ENCODE measurements at regions not wholly inside any gene's neighbourhood (a gene's known extent, or its start where the extent isn't known, plus 50 kb on each side); places are given as distances from the start of the nearest gene placed in this dataset.

DNA sequence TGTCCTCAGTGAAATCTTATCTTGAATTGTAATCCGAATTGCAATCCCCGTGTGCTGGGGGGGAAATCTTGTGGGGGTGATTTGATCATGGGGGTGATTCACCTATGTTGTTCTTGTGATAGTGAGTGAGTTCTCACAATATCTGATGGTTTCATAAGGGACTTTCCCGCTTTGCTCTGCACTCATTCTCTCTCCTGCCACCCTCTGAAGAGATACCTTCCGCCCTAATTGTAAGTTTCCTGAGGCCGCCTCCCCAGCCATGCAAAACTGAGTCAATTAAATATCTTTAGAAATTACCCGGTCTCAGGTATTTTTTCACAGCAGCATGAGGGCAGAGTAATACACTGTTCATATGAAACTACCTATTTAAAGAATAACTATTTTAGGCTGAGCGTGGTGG is 304.1 kb upstream of the EPHA6 start:
- TF ChIP-seq NR2F2 (IDR thresholded peaks at IDR 0.05) (no peak), EGR1 (IDR thresholded peaks at IDR 0.05; ENCODE audit: low read depth in 2 of 2) (no peak), FOXA1 (IDR thresholded peaks at IDR 0.05) (no peak), SP1 (IDR thresholded peaks at IDR 0.05) (no peak), RAD21 (IDR thresholded peaks at IDR 0.05) (no peak), HNF4A (conservative IDR thresholded peaks at IDR 0.05) (no peak), GABPA (IDR thresholded peaks at IDR 0.05 in 1 of 2, conservative IDR thresholded peaks at IDR 0.05 in 1 of 2) (no peak)
- TF ChIP-seq, protein P1, sequence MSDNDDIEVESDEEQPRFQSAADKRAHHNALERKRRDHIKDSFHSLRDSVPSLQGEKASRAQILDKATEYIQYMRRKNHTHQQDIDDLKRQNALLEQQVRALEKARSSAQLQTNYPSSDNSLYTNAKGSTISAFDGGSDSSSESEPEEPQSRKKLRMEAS (IDR thresholded peaks at IDR 0.05), result no peak
- TF ChIP-seq, protein P2, sequence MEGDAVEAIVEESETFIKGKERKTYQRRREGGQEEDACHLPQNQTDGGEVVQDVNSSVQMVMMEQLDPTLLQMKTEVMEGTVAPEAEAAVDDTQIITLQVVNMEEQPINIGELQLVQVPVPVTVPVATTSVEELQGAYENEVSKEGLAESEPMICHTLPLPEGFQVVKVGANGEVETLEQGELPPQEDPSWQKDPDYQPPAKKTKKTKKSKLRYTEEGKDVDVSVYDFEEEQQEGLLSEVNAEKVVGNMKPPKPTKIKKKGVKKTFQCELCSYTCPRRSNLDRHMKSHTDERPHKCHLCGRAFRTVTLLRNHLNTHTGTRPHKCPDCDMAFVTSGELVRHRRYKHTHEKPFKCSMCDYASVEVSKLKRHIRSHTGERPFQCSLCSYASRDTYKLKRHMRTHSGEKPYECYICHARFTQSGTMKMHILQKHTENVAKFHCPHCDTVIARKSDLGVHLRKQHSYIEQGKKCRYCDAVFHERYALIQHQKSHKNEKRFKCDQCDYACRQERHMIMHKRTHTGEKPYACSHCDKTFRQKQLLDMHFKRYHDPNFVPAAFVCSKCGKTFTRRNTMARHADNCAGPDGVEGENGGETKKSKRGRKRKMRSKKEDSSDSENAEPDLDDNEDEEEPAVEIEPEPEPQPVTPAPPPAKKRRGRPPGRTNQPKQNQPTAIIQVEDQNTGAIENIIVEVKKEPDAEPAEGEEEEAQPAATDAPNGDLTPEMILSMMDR (IDR thresholded peaks at IDR 0.05; ENCODE audit: low read depth, low read length, missing input control), result no peak
- TF ChIP-seq, protein P3, sequence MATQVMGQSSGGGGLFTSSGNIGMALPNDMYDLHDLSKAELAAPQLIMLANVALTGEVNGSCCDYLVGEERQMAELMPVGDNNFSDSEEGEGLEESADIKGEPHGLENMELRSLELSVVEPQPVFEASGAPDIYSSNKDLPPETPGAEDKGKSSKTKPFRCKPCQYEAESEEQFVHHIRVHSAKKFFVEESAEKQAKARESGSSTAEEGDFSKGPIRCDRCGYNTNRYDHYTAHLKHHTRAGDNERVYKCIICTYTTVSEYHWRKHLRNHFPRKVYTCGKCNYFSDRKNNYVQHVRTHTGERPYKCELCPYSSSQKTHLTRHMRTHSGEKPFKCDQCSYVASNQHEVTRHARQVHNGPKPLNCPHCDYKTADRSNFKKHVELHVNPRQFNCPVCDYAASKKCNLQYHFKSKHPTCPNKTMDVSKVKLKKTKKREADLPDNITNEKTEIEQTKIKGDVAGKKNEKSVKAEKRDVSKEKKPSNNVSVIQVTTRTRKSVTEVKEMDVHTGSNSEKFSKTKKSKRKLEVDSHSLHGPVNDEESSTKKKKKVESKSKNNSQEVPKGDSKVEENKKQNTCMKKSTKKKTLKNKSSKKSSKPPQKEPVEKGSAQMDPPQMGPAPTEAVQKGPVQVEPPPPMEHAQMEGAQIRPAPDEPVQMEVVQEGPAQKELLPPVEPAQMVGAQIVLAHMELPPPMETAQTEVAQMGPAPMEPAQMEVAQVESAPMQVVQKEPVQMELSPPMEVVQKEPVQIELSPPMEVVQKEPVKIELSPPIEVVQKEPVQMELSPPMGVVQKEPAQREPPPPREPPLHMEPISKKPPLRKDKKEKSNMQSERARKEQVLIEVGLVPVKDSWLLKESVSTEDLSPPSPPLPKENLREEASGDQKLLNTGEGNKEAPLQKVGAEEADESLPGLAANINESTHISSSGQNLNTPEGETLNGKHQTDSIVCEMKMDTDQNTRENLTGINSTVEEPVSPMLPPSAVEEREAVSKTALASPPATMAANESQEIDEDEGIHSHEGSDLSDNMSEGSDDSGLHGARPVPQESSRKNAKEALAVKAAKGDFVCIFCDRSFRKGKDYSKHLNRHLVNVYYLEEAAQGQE (IDR thresholded peaks at IDR 0.05), result no peak
- TF ChIP-seq, protein P4, sequence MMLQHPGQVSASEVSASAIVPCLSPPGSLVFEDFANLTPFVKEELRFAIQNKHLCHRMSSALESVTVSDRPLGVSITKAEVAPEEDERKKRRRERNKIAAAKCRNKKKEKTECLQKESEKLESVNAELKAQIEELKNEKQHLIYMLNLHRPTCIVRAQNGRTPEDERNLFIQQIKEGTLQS (IDR thresholded peaks at IDR 0.05), result no peak
